IMR-90 (cell line): ENCODE measurements at regions not wholly inside any gene's neighbourhood (a gene's known extent, or its start where the extent isn't known, plus 50 kb on each side); places are given as distances from the start of the nearest gene placed in this dataset.

Experiments used
- ATAC-seq: fragments of 200-7000 bp; cut with Tn5 transposase; 2 replicates; pipeline ENCODE4 v1.9.1; 2020; ENCODE audit warnings: low read depth, mild to moderate bottlenecking, moderate library complexity
- BruUV-seq: library from RNA; stranded (reverse); fragments of 400-500 nt; replicated peaks from 2 replicates; lab custom pipeline; 2021; lab: Mats Ljungman, UMichigan
- CTCF ChIA-PET: fragments of 300-600 bp; formaldehyde crosslinking; extraction: SDS; loops from one replicate; lab custom pipeline; 2021; ENCODE audit warnings: antibody characterized with exemption; lab: Yijun Ruan, JAX
- POLR2A ChIA-PET: fragments of 300-600 bp; sonication (Branson Sonifier 250); formaldehyde crosslinking; loops from one replicate; lab custom pipeline; 2022; ENCODE audit warnings: antibody characterized with exemption; ENCODE audit not compliant: unreplicated experiment; lab: Charles Lee
- DNase-seq: peaks from one replicate; pipeline ENCODE4 v3.0.0; 2013
- H2AFZ ChIP-seq: replicated peaks from 2 replicates; pipeline ENCODE3; 2013; ENCODE audit warnings: low read length, mild to moderate bottlenecking; ENCODE audit not compliant: poor library complexity
- H2AK5ac ChIP-seq: 2 replicates; pipeline ENCODE4 v1.6.1; 2013; ENCODE audit warnings: low read depth, low read length, inconsistent platforms
- H2AK9ac ChIP-seq: replicated peaks from 2 replicates; pipeline ENCODE3; 2013; ENCODE audit warnings: mild to moderate bottlenecking, low read depth, low read length, moderate library complexity; ENCODE audit not compliant: poor library complexity
- H2BK120ac ChIP-seq: 2 replicates; pipeline ENCODE4 v1.6.1; 2013; ENCODE audit warnings: low read depth, low read length, inconsistent platforms
- H2BK15ac ChIP-seq: 3 replicates; pipeline ENCODE4 v1.6.1; 2013; ENCODE audit warnings: low read depth, low read length, inconsistent platforms
- H2BK20ac ChIP-seq: 2 replicates; pipeline ENCODE4 v1.6.1; 2013; ENCODE audit warnings: low read depth, mild to moderate bottlenecking, inconsistent platforms, low read length, moderate library complexity
- H2BK5ac ChIP-seq: 2 replicates; pipeline ENCODE4 v1.6.1; 2013; ENCODE audit warnings: mild to moderate bottlenecking, low read depth, low read length, inconsistent platforms; ENCODE audit not compliant: poor library complexity, severe bottlenecking
- H3K14ac ChIP-seq: replicated peaks from 2 replicates; pipeline ENCODE4 v1.6.1; 2013; ENCODE audit warnings: low read depth, low read length, inconsistent platforms
- H3K18ac ChIP-seq: 2 replicates; pipeline ENCODE4 v1.6.1; 2013; ENCODE audit warnings: low read depth, low read length, control low read depth
- H3K23ac ChIP-seq: 2 replicates; pipeline ENCODE4 v1.6.1; 2013; ENCODE audit warnings: low read depth, low read length, inconsistent platforms
- H3K27ac ChIP-seq: 2 replicates; pipeline ENCODE4 v1.5.1; 2013; ENCODE audit warnings: mild to moderate bottlenecking, control low read depth, low read length; ENCODE audit not compliant: insufficient read depth
- H3K27me3 ChIP-seq: 2 replicates; pipeline ENCODE4 v1.6.1; 2013; ENCODE audit warnings: low read length; ENCODE audit not compliant: control insufficient read depth, insufficient read depth
- H3K36me3 ChIP-seq: 2 replicates; pipeline ENCODE4 v1.6.1; 2013; ENCODE audit warnings: low read length, mixed read lengths; ENCODE audit not compliant: control insufficient read depth, insufficient read depth
- H3K4ac ChIP-seq: 2 replicates; pipeline ENCODE4 v1.6.1; 2013; ENCODE audit warnings: low read depth, low read length, inconsistent platforms
- H3K4me1 ChIP-seq: 2 replicates; pipeline ENCODE4 v1.6.1; 2013; ENCODE audit warnings: low read length, mixed read lengths; ENCODE audit not compliant: control insufficient read depth, insufficient read depth
- H3K4me2 ChIP-seq: 2 replicates; pipeline ENCODE4 v1.6.1; 2013; ENCODE audit warnings: low read depth, mild to moderate bottlenecking, control low read depth, low read length, moderate library complexity
- H3K4me3 ChIP-seq: 2 replicates; pipeline ENCODE4 v1.5.1; 2013; ENCODE audit warnings: low read depth, mild to moderate bottlenecking, control low read depth, low read length, moderate library complexity; ENCODE audit not compliant: insufficient read depth
- H3K56ac ChIP-seq: 2 replicates; pipeline ENCODE4 v1.6.1; 2013; ENCODE audit warnings: low read length, inconsistent platforms; ENCODE audit not compliant: insufficient read depth; ENCODE audit errors: extremely low read depth
- H3K79me1 ChIP-seq, 2 experiments: 2 replicates each; pipeline ENCODE4 v1.6.1; 2013; ENCODE audit warnings: low read length in 2 of 2, inconsistent platforms in 1 of 2, low read depth in 1 of 2
- H3K9ac ChIP-seq: 2 replicates; pipeline ENCODE4 v1.6.1; 2013; ENCODE audit warnings: low read depth, low read length, control low read depth
- H3K9me1 ChIP-seq: 2 replicates; pipeline ENCODE4 v1.6.1; 2013; ENCODE audit warnings: low read length, inconsistent platforms; ENCODE audit not compliant: insufficient read depth
- H3K9me3 ChIP-seq: 2 replicates; pipeline ENCODE4 v1.6.1; 2013; ENCODE audit warnings: low read length; ENCODE audit not compliant: control insufficient read depth, insufficient read depth
- H4K20me1 ChIP-seq: 2 replicates; pipeline ENCODE4 v1.6.1; 2013; ENCODE audit warnings: low read length, inconsistent platforms; ENCODE audit not compliant: insufficient read depth
- H4K5ac ChIP-seq: 2 replicates; pipeline ENCODE4 v1.6.1; 2013; ENCODE audit warnings: mild to moderate bottlenecking, low read depth, low read length, control low read depth
- H4K8ac ChIP-seq, 2 experiments: 2 replicates each; pipeline ENCODE4 v1.6.1; 2013; ENCODE audit warnings: low read depth in 2 of 2, low read length in 2 of 2, control low read depth in 1 of 2, inconsistent platforms in 1 of 2
- H4K91ac ChIP-seq: 2 replicates; pipeline ENCODE4 v1.6.1; 2013; ENCODE audit warnings: low read depth, low read length, inconsistent platforms; ENCODE audit not compliant: insufficient read depth
- BHLHE40 ChIP-seq: fragments of 150-350 bp; IDR thresholded peaks from 2 replicates; pipeline ENCODE4 v1.6.1; 2016; ENCODE audit warnings: mild to moderate bottlenecking, low read depth, low read length
- CEBPB ChIP-seq: IDR thresholded peaks from 2 replicates; pipeline ENCODE4 v1.6.1; 2012; ENCODE audit warnings: low read depth, low read length, improper control_type of control experiment
- CHD1 ChIP-seq: IDR thresholded peaks from 2 replicates; pipeline ENCODE4 v1.6.1; 2012; ENCODE audit warnings: low read depth, low read length, improper control_type of control experiment
- ELK1 ChIP-seq: fragments of 150-350 bp; IDR thresholded peaks from 2 replicates; pipeline ENCODE4 v1.6.1; 2016; ENCODE audit warnings: low read depth, mild to moderate bottlenecking, low read length, moderate library complexity, borderline replicate concordance
- FOS ChIP-seq: fragments of 150-350 bp; IDR thresholded peaks from 2 replicates; pipeline ENCODE4 v1.6.1; 2016; ENCODE audit warnings: low read depth, low read length
- MAFK ChIP-seq: IDR thresholded peaks from 2 replicates; pipeline ENCODE4 v1.6.1; 2012; ENCODE audit warnings: low read depth, low read length, improper control_type of control experiment
- MAZ ChIP-seq: IDR thresholded peaks from 2 replicates; pipeline ENCODE4 v1.6.1; 2012; ENCODE audit warnings: low read depth, mild to moderate bottlenecking, low read length, improper control_type of control experiment, moderate library complexity, borderline replicate concordance
- MXI1 ChIP-seq: IDR thresholded peaks from 2 replicates; pipeline ENCODE4 v1.6.1; 2012; ENCODE audit warnings: low read depth, mild to moderate bottlenecking, low read length, moderate library complexity, borderline replicate concordance
- NFE2L2 ChIP-seq: fragments of 150-350 bp; IDR thresholded peaks from 2 replicates; pipeline ENCODE4 v1.6.1; 2016; ENCODE audit warnings: low read depth, mild to moderate bottlenecking, low read length
- POLR2A ChIP-seq: IDR thresholded peaks from 2 replicates; pipeline ENCODE4 v1.6.1; 2012; ENCODE audit warnings: mild to moderate bottlenecking, low read depth, low read length
- RAD21 ChIP-seq: IDR thresholded peaks from 2 replicates; pipeline ENCODE4 v1.6.1; 2012; ENCODE audit warnings: low read length, improper control_type of control experiment
- RCOR1 ChIP-seq: IDR thresholded peaks from 2 replicates; pipeline ENCODE4 v1.6.1; 2012; ENCODE audit warnings: mild to moderate bottlenecking, low read length, improper control_type of control experiment; ENCODE audit not compliant: insufficient replicate concordance
- RFX5 ChIP-seq: IDR thresholded peaks from 2 replicates; pipeline ENCODE4 v1.8.0; 2012; ENCODE audit warnings: low read depth, mild to moderate bottlenecking, low read length, moderate library complexity
- SMC3 ChIP-seq: fragments of 150-350 bp; IDR thresholded peaks from 2 replicates; pipeline ENCODE4 v1.6.1; 2016; ENCODE audit warnings: low read depth, mild to moderate bottlenecking, antibody characterized with exemption, low read length, moderate library complexity
- WGBS, 2 experiments: methylation state at CpG; one replicate each; pipeline versions ENCODE4 v1.1.5 to v1.1.7; 2013; ENCODE audit warnings: missing lambda C conversion rate in 2 of 2; ENCODE audit not compliant: insufficient read length in 1 of 2; ENCODE audit errors: extremely low coverage in 2 of 2; 5-methylcytosine and 5-hydroxymethylcytosine counted together
- dilution Hi-C: fragments of 300-500 bp; cut with HindIII; formaldehyde crosslinking; loops from one replicate; pipeline ENCODE4 v1.14.3; 2018; ENCODE audit warnings: low sequenced_read_pairs; ENCODE audit not compliant: unreplicated experiment
- in situ Hi-C: fragments of 300-500 bp; cut with MboI; formaldehyde crosslinking; loops from 3 replicates; pipeline ENCODE4 v1.14.3; 2019; ENCODE audit warnings: low sequenced_read_pairs, inconsistent platforms, mixed read lengths
- intact Hi-C: fragments of 100-400 bp; cut with micrococcal nuclease; formaldehyde crosslinking; loops from 2 replicates; pipeline ENCODE4 v1.10.0; 2022
- TF ChIP-seq, protein P1 (sequence below): fragments of 150-350 bp; IDR thresholded peaks from 2 replicates; pipeline ENCODE4 v1.6.1; 2017; ENCODE audit warnings: mild to moderate bottlenecking, antibody characterized with exemption, low read length, low read depth
- TF ChIP-seq, protein P2 (sequence below): conservative IDR thresholded peaks from 2 replicates; pipeline ENCODE4 v1.5.1; 2012; ENCODE audit warnings: mild to moderate bottlenecking, low read depth, low read length, improper control_type of control experiment

GRCh38 chr22:26897384-26897783 is 240.0 kb downstream of the MIAT start:
- no peak overlapping the region for H4K91ac ChIP-seq
- no peak overlapping the region for H2AK9ac ChIP-seq
- H4K8ac ChIP-seq, result no peak overlapping the region
- in situ Hi-C loops (no loop called here), intact Hi-C loops (loop anchor here (10.0 kb wide), 2 partner anchors 223 to 967 kb away; no protein-coding TSS in a partner anchor), dilution Hi-C loops (no loop called here)
- H2AK5ac ChIP-seq, result no peak overlapping the region
- H3K18ac ChIP-seq, result no peak overlapping the region
- no peak overlapping the region for H3K14ac ChIP-seq
- H3K23ac ChIP-seq, result no peak overlapping the region
- H2AFZ ChIP-seq, result no peak overlapping the region
- H3K36me3 ChIP-seq, result no peaks in the 10 kb centered on the region
- no peaks in the 10 kb centered on the region for H3K79me1 ChIP-seq
- no TSS peak for BruUV-seq
- no peak overlapping the region for H2BK15ac ChIP-seq
- H3K4me2 ChIP-seq, result no peak overlapping the region
- no peaks in the 10 kb centered on the region for H3K9me3 ChIP-seq
- DNase-seq, result no peak
- peaks cover 11% of the 10 kb centered on the region for H3K9me1 ChIP-seq
- no peak for ATAC-seq
- no peak overlapping the region for H2BK120ac ChIP-seq
- no peak overlapping the region for H3K56ac ChIP-seq
- POLR2A ChIA-PET, result no interaction called here
- WGBS, 2 experiments, result no CpG with 5 or more reads among the region's 1 CpG
- CTCF ChIA-PET, result no interaction called here
- no peak overlapping the region for H2BK20ac ChIP-seq
- peaks cover 22% of the 10 kb centered on the region for H3K27me3 ChIP-seq
- no peak overlapping the region for H3K4me3 ChIP-seq
- no peak for TF ChIP-seq NFE2L2
- TF ChIP-seq, protein P1, sequence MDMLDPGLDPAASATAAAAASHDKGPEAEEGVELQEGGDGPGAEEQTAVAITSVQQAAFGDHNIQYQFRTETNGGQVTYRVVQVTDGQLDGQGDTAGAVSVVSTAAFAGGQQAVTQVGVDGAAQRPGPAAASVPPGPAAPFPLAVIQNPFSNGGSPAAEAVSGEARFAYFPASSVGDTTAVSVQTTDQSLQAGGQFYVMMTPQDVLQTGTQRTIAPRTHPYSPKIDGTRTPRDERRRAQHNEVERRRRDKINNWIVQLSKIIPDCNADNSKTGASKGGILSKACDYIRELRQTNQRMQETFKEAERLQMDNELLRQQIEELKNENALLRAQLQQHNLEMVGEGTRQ, result no peak
- TF ChIP-seq, protein P2, sequence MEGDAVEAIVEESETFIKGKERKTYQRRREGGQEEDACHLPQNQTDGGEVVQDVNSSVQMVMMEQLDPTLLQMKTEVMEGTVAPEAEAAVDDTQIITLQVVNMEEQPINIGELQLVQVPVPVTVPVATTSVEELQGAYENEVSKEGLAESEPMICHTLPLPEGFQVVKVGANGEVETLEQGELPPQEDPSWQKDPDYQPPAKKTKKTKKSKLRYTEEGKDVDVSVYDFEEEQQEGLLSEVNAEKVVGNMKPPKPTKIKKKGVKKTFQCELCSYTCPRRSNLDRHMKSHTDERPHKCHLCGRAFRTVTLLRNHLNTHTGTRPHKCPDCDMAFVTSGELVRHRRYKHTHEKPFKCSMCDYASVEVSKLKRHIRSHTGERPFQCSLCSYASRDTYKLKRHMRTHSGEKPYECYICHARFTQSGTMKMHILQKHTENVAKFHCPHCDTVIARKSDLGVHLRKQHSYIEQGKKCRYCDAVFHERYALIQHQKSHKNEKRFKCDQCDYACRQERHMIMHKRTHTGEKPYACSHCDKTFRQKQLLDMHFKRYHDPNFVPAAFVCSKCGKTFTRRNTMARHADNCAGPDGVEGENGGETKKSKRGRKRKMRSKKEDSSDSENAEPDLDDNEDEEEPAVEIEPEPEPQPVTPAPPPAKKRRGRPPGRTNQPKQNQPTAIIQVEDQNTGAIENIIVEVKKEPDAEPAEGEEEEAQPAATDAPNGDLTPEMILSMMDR, result no peak
- TF ChIP-seq FOS, result no peak
- no peak for TF ChIP-seq BHLHE40
- no peak for TF ChIP-seq SMC3
- TF ChIP-seq MXI1, result no peak
- no peak for TF ChIP-seq MAZ
- TF ChIP-seq ELK1, result no peak
- TF ChIP-seq RAD21, result no peak
- no peak for TF ChIP-seq CHD1
- TF ChIP-seq MAFK, result no peak
- TF ChIP-seq RFX5, result no peak
- TF ChIP-seq POLR2A, result no peak
- TF ChIP-seq CEBPB, result no peak
- TF ChIP-seq RCOR1, result no peak
- no peak overlapping the region for H3K27ac ChIP-seq
- H2BK5ac ChIP-seq, result no peak overlapping the region
- H3K4ac ChIP-seq, result no peak overlapping the region; the same call in 1 of the 2 replicates
- peaks cover 21% of the 10 kb centered on the region; the same call in 1 of the 2 replicates for H3K4me1 ChIP-seq
- peaks cover 4% of the 10 kb centered on the region; the same call in 1 of the 2 replicates for H4K20me1 ChIP-seq
- H4K5ac ChIP-seq, result no peak overlapping the region
- no peak overlapping the region for H3K9ac ChIP-seq
